Ishikawa (cell line): ENCODE measurements at regions not wholly inside any gene's neighbourhood (a gene's known extent, or its start where the extent isn't known, plus 50 kb on each side); places are given as distances from the start of the nearest gene placed in this dataset.

Experiments used
- CEBPB ChIP-seq: IDR thresholded peaks from 2 replicates; pipeline ENCODE4 v1.6.1; 2012
- CREB1 ChIP-seq: IDR thresholded peaks from 2 replicates; pipeline ENCODE4 v1.6.1; 2012; ENCODE audit warnings: low read depth
- EGR1 ChIP-seq: IDR thresholded peaks from 2 replicates; pipeline ENCODE4 v1.6.1; 2012
- EP300 ChIP-seq: IDR thresholded peaks from 2 replicates; pipeline ENCODE4 v1.6.1; 2012; ENCODE audit warnings: borderline replicate concordance
- FOXM1 ChIP-seq: IDR thresholded peaks from 2 replicates; pipeline ENCODE4 v1.6.1; 2012; ENCODE audit warnings: low read depth, borderline replicate concordance
- MAX ChIP-seq: IDR thresholded peaks from 2 replicates; pipeline ENCODE4 v1.6.1; 2012
- NFIC ChIP-seq: IDR thresholded peaks from 2 replicates; pipeline ENCODE4 v1.6.1; 2012
- RAD21 ChIP-seq: IDR thresholded peaks from 2 replicates; pipeline ENCODE4 v1.6.1; 2012; ENCODE audit warnings: low read depth
- REST ChIP-seq: IDR thresholded peaks from 2 replicates; pipeline ENCODE4 v1.6.1; 2012; ENCODE audit warnings: low read depth, mild to moderate bottlenecking
- TAF1 ChIP-seq: IDR thresholded peaks from 2 replicates; pipeline ENCODE4 v1.6.1; 2012; ENCODE audit warnings: low read depth, mild to moderate bottlenecking
- TCF12 ChIP-seq: IDR thresholded peaks from 2 replicates; pipeline ENCODE4 v1.6.1; 2012; ENCODE audit warnings: low read depth
- TEAD4 ChIP-seq: IDR thresholded peaks from 2 replicates; pipeline ENCODE4 v1.6.1; 2012
- USF1 ChIP-seq: IDR thresholded peaks from 2 replicates; pipeline ENCODE4 v1.6.1; 2012
- YY1 ChIP-seq: IDR thresholded peaks from 2 replicates; pipeline ENCODE4 v1.6.1; 2012; ENCODE audit warnings: low read depth
- ZBTB7A ChIP-seq: IDR thresholded peaks from 2 replicates; pipeline ENCODE4 v1.6.1; 2012; ENCODE audit warnings: low read depth

GRCh38 chr10:59517341-59517899, 155.1 kb upstream of the FAM13C start:
- no peak for TF ChIP-seq RAD21
- TF ChIP-seq REST: no peak
- TF ChIP-seq CEBPB: no peak
- TF ChIP-seq TAF1: no peak
- TF ChIP-seq USF1: no peak
- TF ChIP-seq MAX: no peak
- no peak for TF ChIP-seq YY1
- TF ChIP-seq EGR1: no peak
- TF ChIP-seq CREB1: no peak
- no peak for TF ChIP-seq EP300
- TF ChIP-seq ZBTB7A: no peak
- no peak for TF ChIP-seq NFIC
- no peak for TF ChIP-seq TEAD4
- TF ChIP-seq TCF12: no peak

GRCh38 chr10:59513558-59513957, 151.2 kb upstream of the FAM13C start:
- TF ChIP-seq YY1 (no peak), TEAD4 (no peak), ZBTB7A (no peak)

- no peak for TF ChIP-seq CEBPB
Observed at GRCh38 chr10:59512951-59513350, 150.6 kb upstream of the FAM13C start.

GRCh38 chr10:59508956-59509355, 146.6 kb upstream of the FAM13C start:
- no peak for TF ChIP-seq CEBPB
- no peak for TF ChIP-seq CREB1

- TF ChIP-seq TEAD4 (no peak), REST (no peak), TCF12 (no peak), EGR1 (no peak), FOXM1 (no peak), TAF1 (no peak), NFIC (no peak), MAX (no peak), CREB1 (no peak), ZBTB7A (no peak), EP300 (no peak), RAD21 (no peak), CEBPB (no peak), YY1 (no peak), USF1 (no peak)
Observed at GRCh38 chr10:59508296-59508695, 145.9 kb upstream of the FAM13C start.

- no peak for TF ChIP-seq EGR1
- no peak for TF ChIP-seq USF1
- no peak for TF ChIP-seq NFIC
- no peak for TF ChIP-seq CEBPB
- TF ChIP-seq ZBTB7A: no peak
- no peak for TF ChIP-seq TCF12
- no peak for TF ChIP-seq REST
- no peak for TF ChIP-seq YY1
- TF ChIP-seq TEAD4: no peak
- TF ChIP-seq TAF1: no peak
- no peak for TF ChIP-seq EP300
- no peak for TF ChIP-seq FOXM1
- TF ChIP-seq RAD21: no peak
- TF ChIP-seq CREB1: no peak
- no peak for TF ChIP-seq MAX
Observed at GRCh38 chr10:59505926-59506325, 143.6 kb upstream of the FAM13C start.
